GM19467 (cell line): ENCODE measurements at regions not wholly inside any gene's neighbourhood (a gene's known extent, or its start where the extent isn't known, plus 50 kb on each side); places are given as distances from the start of the nearest gene placed in this dataset.

Source experiments
- ATAC-seq: cut with Tn5 transposase; IDR thresholded peaks from one replicate; pipeline ENCODE4 v1.9.1; 2021; ENCODE audit warnings: mild to moderate bottlenecking, moderate library complexity; ENCODE audit not compliant: unreplicated experiment

DNA sequence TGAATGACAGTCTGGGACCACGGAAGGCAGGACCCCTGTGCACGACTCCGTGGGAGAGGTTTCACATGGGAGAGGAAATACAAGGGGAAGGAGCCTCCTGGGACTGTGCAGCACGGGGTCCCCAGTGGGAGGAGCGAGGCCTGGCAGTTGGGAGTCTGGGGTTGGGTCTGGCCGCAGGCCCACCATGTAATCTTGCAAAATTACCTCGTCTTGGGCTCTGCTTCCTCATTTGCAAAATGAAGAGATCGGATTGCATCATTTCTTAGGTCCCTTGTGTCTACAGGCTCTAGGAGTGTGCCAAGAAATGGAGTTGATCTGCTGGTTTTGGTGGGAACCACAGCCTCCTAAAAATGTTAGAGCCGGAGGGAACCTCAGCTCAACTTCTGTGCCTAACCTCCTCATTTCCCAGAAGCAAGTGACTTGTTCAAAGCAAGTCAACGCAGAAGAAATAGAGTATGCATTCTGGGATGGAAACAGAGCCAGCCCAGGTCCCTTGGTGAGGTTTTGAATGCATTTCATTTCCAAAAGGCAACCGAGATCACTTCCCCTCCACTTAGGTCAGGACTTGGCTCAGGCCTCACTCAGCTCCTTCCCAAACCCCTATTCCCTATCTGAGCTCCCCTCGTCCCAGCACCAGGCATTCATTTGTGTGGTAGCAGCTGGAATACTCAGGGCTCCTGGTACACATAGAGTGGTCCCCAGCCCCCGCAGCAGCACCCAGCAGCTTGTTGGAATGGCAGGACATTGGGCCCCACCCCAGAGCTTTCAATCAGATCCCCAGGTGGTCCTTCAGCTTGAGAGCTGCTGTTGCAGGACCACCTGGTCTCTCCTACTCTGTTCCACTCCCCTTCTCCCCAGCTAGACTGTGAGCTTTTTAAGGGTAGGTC is 267.7 kb downstream of the XXYLT1 start:
- ATAC-seq, result no peak

DNA sequence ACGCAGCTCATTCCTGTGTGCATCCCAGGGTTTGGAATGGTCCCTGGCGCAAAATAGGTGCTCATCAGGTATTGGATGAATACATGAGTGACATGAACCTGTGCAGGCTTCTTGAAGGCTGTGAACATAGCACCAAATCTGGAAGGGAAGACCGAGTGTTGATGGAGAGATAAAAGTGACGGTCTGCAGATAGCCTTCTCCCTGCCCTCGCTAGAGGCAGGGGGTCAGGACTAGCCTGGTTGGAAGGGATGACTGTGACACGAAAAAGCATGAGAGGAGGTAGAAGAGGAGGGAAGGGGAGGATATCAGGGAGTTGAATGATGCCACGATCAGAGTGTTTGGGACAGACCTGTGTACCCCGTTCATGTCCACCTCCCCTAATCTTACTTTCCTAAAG is 267.1 kb downstream of the XXYLT1 start:
- no peak for ATAC-seq

DNA sequence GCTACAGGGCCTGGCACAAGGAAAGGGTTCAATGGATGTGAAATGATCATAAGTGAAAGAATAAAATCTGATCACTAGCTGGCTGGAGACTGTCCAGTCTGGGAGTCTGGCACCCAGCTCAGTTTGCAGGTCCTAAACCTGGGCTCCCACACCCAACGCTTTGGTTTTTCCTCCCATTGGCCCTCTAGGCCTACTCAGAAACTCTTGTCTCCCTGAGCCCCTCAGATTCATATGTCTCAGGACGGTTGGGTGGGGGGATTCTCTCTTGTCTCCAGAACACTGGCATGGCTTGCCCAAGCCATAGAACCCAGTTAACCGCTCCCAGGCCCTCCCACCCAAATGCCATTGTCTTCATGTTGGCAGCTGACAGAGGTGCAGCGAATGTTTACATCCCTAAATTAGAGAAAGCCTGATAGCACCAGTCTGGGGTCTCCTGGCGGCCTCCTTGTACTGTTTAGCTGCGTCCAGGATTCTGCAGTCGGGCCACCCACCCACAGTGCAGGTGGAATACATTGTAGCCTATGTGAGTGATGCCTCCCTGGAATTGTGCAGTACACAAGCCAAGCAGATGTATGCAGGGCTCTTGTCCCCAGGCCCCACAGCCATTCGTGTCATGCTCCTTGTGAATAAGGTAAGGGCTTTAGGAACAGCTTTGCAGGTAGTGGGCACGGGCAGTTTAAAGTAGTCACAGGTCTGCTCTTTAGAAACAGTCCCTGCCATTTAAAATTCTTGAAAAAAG is 266.3 kb downstream of the XXYLT1 start:
- no peak for ATAC-seq

DNA sequence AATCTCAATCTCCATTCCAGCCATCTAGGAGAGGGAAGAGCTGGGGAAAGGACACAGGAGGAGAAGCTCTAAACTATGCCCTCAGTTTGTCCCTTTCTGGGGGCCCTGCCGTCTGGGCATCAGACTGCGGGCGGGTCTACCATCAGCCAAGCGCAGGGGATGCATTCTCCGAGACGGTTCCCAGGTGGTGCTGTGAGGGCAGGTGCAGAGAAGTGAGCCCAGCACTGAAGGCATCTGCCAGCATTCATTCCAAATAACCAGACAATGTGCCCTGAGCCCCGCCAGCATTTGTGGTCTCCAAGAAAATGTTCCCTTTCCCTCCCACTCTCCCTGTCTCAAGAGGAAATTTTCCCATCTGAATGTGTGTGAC is 265.7 kb downstream of the XXYLT1 start:
- ATAC-seq, result no peak

DNA sequence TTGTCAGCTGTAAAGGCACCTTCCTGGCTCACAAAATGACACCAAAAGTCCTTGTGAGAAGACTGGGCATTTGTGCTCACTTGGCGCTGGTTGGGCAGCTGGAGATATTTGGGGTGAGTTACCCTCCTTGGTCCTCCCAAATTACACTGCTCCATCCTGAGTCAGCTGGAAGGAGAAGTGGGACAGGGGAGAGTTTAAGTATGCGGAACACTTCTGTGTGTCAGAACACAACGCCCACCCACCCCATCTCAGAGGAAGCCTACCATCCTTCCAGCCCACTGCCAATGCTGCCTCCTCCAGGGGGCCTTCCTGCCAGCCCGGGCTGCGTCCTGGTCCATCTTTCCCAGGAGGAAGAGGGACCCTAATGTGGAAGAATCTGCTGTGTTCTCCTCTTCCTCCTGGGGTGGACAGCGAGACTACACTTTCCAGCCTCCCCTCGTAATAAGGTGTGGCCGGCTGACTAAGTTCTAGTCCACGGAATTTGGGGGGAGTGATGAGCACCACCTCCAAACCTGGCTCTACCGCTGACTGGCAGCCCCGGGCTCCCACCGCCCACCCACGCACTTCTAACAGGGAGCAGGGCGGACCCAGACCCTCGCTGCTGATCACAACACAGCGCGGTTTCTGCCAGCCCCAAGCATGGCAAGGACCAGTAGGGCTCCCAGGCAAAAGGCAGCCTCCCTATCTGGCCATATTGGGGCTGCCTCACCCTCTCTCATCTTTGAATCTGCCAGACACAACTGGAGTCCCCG is 265.0 kb downstream of the XXYLT1 start:
- no peak for ATAC-seq

DNA sequence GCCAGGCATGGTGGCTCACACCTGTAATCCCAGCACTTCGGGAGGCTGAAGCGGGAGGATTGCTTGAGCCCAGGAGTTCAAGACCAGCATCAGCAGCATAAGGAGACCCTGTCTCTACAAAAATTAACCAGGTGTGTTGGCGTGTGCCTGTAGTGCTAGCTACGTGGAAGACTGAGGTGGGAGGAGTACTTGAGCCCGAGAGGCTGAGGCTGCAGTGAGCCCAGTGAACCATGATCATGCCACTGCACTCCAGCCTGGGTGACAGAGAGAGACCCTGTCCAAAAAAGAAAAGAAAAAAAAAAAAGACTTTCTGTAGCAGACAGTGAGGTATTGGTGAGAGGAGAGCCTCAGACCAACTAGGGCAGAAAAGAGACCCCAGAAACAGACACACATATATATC is 263.8 kb downstream of the XXYLT1 start:
- no peak for ATAC-seq

DNA sequence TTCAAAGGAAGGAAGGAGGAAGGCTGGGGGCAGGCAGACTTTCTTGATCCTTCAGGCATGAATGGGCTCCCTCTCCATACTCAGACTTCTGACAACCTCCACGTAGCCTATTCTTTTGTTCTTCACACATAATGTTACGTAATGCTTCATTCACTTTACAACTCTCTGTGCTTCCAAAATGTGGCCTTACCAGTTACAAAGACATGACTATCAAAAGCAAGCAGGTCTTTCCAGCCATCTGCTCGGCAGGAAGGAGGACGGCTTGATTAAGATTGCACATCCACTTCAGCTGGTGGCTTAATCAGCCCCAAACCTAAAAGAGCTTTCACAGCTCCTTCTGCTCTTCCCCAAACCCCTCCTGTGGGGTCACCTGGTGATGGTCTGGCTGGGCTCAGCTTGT is 263.2 kb downstream of the XXYLT1 start:
- no peak for ATAC-seq

DNA sequence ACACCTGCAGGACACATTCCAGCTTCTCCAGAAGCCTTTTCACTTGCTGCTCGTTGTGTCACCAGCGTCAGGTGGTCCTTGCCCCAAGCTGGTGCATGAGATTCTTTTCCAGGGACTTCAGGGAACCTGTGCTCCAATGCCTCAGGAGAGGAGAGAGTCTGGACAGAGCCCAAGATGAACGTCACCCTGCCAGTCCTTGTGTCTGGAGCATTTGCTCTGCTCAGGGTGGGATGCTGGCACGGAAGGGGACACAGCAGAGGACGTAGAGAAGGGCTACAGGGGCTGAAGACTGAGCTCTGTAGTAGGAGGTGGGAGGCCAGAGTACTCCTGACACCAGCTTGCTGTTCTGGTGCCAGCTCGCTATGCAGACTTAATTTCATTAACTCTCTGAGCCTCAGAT is 262.1 kb downstream of the XXYLT1 start:
- no peak for ATAC-seq

DNA sequence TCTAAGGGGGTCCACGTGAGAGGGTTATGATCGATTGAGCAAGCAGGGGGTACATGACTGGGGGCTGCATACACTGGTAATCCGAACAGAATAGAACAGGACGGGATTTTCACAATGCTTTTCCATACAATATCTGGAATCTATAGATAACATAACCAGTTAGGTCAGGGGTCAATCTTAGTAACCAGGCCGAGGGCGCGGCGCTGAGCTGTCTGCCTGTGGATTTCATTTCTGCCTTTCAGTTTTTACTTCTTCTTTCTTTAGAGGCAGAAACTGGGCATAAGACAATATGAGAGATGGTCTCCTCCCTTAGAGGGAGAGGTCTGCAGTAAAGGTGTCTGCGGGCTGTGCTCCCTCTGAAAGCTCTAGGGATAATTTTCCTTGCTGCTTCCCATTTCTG is 261.3 kb downstream of the XXYLT1 start:
- ATAC-seq, result no peak

DNA sequence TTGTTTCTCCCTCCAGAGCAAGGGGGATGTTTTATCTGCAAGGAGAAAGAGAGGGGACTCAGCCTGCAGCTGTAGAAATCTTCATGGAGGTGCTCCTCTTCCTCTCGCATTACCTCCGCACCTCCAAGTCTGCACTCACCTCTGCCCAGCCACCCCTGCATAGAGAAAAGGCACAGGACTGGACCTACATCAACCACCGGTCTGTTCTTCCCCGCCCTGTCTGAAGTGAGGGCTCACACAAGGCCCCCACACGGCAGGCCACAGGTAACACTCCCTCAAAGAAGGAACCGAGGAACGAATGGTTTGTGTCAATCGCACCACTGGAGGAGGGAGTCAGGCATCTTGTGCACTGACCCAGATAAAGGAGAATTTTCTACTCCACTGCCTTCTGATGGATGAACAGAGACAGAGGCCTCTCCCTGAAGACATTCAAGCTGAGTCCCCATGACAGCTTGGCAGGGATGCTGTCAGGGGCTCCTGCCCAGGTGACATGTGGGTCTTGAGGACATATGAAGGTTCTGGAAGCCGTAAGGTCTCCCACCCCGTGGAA is 260.3 kb downstream of the XXYLT1 start:
- no peak for ATAC-seq

DNA sequence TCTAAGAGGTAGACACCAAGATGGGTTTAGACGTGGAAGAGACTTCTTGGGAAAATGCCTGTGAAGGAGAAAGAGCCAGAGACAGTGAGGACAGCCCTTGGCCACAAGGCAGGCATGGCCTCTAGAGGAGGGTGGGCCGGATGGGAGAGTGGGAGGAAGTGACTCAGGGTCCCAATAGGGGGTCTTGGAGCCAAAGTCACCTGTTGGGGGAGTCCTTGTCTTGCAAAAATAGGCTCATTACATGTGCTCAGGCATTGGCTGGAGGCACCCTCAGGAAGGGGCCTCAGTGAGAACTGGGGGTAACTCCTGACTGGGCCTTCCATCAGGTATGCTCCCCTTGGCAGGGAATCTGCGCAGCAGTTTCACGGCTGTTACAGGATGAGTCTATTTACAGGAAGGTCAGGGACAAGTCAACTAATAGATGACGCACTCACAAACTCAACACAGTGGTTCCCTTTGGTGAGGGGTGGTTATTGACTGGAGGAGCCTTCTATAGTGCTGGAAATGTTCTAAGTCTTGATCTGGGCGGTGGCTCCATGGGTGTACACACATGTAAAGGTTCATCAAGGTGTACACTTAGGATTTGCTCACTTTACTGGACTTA is 259.6 kb downstream of the XXYLT1 start:
- ATAC-seq, result no peak

DNA sequence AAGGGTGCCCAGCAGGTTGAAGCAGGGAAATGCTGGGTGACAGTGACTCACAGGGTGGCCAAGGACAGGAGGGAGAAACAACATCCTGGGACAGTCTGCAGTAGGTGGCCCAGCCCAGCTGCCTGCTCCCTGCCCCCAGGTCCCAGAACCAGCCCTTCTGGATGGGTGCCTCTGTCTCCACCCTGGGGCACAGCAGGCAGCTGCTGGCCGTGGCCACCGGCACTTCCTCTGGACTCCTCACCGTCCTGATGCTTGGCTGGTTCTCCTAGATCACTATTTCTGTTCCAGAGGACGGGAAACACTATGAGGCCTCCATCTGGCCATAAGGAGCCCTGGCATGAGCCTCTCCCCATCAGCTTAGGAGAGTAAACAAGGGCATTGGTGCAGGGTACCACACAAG is 258.9 kb downstream of the XXYLT1 start:
- no peak for ATAC-seq

DNA sequence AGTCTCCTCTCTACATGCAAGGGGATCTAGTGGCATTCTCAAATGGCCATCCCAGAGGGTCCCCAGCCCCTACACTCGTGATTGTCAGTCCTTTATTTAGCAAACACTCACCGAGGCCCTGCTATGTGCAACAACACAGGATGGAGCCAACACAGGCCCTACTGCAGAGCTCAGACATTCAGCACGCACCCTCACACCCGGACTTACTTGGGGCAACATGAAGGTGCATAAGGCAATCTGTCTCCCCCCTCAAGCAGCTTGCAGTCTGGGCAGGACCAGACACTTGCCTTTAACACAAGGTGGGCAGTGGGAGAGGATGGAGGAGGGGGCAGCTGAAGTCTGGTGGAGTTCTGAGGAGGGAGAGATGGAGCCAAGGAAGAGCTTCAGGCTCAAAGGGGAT is 258.4 kb downstream of the XXYLT1 start:
- no peak for ATAC-seq

DNA sequence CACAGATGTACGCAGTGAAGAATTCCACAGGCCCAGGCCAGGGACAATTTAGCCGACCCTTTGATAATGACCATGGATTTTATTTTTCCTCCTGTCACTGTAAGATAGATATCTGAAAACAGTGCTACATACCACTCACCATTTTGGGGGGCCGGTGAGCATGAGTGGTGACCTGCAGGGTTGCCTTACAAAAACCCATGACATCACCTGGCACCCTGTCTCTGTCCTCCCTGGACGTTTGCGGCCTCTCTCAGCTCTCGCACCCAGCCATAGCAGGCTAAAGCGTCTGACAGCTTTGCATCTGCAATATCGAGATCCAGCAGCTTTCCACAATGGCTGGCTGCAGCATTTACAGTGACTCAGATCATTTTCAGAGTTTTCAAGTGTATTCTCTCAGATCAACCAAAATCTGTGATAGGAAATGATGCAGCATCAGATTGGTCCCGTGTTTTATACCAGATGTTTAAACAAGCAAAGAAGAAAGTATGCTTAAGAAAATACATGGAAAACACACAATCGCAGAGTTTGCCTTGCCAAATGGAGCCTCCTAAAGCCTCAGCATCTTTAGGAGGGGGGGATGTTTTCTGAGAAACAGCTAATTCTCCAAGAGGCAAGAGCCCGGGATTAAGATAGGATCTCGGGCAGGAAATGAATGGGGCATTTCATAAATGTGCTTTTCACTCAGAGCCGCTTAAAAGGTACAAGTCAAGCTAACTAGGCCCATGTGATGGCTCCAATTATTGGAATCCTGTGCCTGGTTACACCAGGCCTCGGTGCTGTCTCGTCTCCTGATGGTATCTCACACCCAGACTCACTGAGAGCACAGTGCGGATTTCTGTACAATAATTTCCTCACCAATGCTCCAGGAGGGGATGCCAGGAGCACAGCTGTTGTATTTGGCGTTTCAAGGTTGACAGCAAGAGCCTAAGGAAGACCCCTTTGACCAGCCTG is 257.3 kb downstream of the XXYLT1 start:
- no peak for ATAC-seq

DNA sequence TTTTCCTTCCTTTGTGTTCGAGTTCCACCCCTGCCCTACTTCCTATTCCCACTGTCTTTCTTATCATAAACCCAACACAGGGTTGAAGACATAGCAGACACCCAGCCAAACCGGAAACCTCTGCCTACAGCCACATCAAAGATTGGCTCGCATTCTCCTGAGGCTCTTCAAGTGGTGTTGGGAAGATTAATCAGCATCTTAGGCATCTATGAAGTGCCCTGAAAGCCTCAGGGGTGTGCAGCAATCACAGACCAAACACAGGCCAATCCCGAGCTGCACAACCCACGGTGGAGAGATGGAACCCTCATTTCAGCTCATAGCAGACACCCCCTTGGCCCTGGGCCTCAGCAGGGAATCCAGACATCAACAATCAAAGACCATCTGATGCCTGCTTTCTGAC is 255.9 kb downstream of the XXYLT1 start:
- ATAC-seq, result no peak

DNA sequence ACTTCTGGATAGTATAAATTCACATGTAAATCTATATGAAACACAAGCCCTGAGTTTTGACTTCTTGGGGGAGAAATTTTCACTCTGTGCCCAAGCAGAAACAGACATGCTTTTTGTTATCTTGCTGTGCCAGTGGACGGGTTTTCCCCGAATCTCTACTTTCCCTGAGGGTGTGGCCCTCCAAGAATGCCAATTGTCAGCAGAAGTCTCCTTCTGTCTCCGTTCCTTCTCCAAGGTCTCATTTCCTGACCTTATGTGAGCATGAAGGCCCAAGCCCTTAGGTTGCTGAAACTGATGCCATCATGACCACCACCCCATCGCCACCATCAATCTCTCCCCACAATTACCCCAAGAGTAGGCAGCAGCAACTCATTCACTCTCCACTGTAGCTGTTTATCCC is 253.8 kb downstream of the XXYLT1 start:
- ATAC-seq, result no peak
